HG02884 (cell line): ENCODE measurements at regions not wholly inside any gene's neighbourhood (a gene's known extent, or its start where the extent isn't known, plus 50 kb on each side); places are given as distances from the start of the nearest gene placed in this dataset.

Experiments
- ATAC-seq: cut with Tn5 transposase; IDR thresholded peaks from one replicate; pipeline ENCODE4 v1.9.1; 2021; ENCODE audit warnings: mild to moderate bottlenecking, moderate library complexity; ENCODE audit not compliant: unreplicated experiment

DNA sequence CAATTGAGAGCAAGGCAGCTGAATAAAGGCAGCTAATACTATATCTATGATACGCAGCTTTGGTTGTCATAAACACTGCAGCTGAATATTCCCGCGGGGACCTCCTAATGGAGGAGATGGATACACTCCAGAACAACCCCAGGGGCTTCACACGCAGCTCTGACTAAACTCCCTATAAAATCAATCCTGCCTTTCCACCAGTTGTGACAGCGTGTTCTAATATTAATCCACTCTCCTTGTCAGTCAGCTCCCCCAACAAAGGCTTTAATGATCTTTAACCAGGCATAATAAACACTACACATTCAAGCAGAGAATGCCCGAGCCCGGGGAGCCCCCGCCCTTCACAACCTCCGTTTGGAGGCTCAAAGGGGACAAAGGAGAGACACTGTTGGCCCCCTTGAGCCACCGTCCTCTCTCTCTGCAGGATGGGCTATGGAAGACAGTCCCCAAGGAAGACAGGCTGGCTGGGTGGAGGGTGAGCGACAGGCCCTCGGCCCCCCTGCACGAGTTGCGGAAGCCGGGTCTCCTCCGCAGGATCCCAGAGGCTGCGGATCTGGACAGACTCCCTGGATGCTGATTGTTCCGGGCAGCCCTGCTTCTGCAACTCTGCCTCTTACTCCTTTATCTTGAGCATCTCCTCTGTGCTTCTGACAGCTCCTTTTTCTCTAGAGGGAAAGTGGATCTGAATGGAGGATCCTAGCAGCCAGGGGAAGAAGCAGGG lies 565.2 kb downstream of the BUD13 start:
- ATAC-seq, result no peak

DNA sequence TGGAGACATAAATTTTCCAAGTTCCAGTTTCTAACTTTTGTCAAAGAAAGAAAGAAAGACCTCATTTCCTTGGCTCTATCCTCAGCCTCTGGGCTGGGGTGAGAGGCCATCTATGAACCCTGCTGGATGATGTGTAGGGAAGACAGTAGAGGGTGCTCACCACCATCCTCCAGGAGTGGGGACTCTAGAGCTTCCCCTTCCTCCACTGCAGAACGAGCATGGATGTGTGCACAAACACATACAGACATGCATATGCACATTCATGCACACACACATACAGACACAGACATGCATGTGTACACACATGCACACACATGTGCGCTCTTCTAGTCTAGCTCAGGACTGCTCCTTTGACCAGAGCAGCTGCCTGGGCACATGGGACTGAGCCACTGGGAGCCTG lies 565.8 kb downstream of the BUD13 start:
- ATAC-seq, result no peak

- ATAC-seq, result no peak
Measured at GRCh38 chr11:116202922-116203321, 569.9 kb downstream of the BUD13 start.

DNA sequence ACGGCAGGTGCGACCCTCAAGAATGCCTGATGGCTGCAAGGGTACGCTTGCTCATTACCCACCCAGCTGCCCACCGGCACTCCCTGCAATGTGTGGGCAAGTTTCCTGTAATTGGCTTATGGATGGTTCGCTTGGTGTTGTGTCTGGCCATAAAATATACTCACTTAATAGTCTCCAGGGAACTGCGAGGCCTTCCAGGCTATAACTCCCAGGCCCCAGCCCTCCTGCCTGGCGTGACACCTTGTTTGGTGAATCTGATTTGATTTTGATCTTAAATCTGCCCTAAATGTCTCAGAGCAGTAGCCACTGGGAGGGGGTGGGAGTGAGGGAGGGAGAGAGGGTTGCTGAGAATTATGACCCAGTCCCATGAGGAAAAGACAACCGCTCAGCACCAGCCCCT lies 572.2 kb downstream of the BUD13 start:
- no peak for ATAC-seq

GRCh38 chr11:116199182-116199581 lies 573.6 kb downstream of the BUD13 start:
- ATAC-seq, result no peak

GRCh38 chr11:116194156-116194904 lies 578.5 kb downstream of the BUD13 start:
- no peak for ATAC-seq

DNA sequence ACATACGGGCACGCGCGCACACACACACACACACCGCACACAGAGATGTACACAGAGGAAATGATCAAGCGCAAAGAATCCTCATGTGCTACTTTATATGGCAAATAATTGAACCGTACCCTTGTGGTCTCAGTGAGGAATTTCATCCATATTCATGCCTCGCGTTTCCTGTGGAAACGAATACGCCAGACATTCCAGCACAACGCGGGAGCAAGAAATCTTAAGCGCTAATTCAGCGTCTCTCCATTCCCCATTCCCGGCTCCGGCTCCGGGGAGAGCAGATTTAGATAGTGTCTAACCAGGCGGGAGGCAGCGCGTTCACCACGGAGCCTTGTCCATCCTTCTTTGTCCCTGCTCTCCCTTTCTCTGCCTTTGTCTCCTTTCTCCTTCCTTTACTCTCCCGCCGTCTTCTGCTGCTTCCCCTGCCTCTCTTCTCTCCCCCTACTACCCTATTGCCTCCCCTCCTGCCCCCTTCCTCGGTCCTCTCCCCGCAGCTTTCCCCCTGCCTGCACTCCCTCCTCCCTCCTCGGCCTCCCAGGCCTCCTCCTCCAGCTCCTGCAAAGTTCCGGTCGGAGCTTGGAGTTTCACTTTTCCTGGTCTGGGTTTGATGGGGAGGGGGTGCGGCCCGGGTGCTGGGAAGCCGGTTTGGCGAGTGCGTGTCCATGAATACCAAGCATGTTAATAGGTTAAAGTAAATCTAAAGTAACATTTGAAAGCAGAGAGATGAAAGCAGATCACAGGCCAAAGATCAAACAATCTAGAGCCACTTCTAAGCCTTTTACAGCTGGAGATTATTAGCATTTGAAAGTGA lies 579.3 kb downstream of the BUD13 start:
- ATAC-seq, result no peak

DNA sequence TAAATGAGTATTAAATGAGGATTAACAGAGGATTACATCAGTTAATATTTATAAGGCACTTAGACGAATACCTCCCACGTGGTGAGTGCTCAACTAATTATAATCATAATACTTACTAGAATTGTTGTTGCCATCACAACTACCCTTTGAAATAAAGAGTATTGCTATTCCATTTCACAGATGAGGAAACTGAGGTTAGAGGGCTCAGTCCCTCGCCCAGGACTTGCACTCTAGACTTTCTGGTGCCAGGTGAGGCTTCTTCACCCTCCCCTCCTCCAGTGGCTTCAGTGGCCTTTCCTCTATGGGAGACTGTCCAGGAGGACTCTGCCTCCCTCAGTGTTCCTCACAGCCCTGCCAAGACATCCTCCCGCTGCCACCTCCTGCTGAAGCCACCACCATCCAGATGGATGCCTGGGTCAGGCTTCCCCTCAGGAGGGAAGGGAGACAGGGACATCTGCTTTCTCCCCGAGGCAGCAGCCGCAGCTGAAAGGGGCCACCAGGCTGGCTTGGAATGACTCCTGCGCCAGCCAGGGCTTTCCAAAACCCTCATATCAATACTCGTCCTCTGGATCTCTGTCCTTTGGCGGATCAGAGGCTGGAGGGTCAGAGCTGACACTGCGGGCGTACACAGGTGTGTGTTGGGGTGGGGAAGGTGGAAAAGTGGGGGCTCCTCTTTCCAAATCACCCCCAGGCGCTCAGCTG lies 580.1 kb downstream of the BUD13 start:
- ATAC-seq, result no peak

GRCh38 chr11:116190861-116191260 lies 581.9 kb downstream of the BUD13 start:
- ATAC-seq, result no peak

- no peak for ATAC-seq
Measured at GRCh38 chr11:116189408-116190170, 583.2 kb downstream of the BUD13 start.

- ATAC-seq, result no peak
Measured at GRCh38 chr11:116188350-116188749, 584.4 kb downstream of the BUD13 start.

DNA sequence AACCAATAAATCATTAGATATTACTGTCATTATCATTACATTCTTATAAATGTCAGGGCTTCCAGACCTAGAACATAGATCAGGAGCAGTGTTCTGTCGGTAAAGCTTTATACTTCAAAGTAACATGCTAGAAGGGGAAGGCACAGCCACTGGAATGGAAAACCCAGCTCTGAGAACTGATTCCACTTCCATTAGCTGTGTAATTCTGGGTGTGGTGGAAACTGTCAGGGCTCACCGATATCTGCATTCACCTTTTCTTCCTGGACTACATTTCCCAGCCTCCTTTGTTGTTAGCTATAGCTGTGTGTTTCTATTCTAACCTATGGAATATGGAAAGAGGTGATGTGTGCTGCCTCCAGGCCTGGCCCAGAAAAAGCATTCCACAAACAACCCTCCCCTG lies 585.8 kb downstream of the BUD13 start:
- ATAC-seq, result no peak

- no peak for ATAC-seq
Measured at GRCh38 chr11:116185551-116185950, 587.2 kb downstream of the BUD13 start.

- ATAC-seq, result no peak
Measured at GRCh38 chr11:116184763-116185162, 588.0 kb downstream of the BUD13 start.

- ATAC-seq, result no peak
Measured at GRCh38 chr11:116182356-116182966, 590.3 kb downstream of the BUD13 start.

GRCh38 chr11:116180806-116181600 lies 591.8 kb downstream of the BUD13 start:
- no peak for ATAC-seq

GRCh38 chr11:116179401-116179800 lies 593.4 kb downstream of the BUD13 start:
- no peak for ATAC-seq

GRCh38 chr11:116177521-116178210 lies 595.1 kb downstream of the BUD13 start:
- no peak for ATAC-seq
